Activated CD8-positive, alpha-beta T cell treated with anti-CD3 and anti-CD28 coated beads for 36 hours (primary cell): ENCODE measurements at regions not wholly inside any gene's neighbourhood (a gene's known extent, or its start where the extent isn't known, plus 50 kb on each side); places are given as distances from the start of the nearest gene placed in this dataset.

Experiments
- ATAC-seq: fragments of 200-7000 bp; cut with Tn5 transposase; one replicate; pipeline ENCODE4 v1.10.0; 2021; ENCODE audit warnings: mild to moderate bottlenecking, moderate library complexity
- CTCF ChIA-PET: fragments of 350-600 bp; sonication (Branson Sonifier 250); formaldehyde crosslinking; loops from one replicate; lab custom pipeline; 2021; ENCODE audit warnings: antibody characterized with exemption; lab: Charles Lee
- POLR2A ChIA-PET: fragments of 350-600 bp; sonication (Branson Sonifier 250); formaldehyde crosslinking; loops from one replicate; lab custom pipeline; 2021; ENCODE audit warnings: antibody characterized with exemption; lab: Charles Lee
- DNase-seq: peaks from one replicate; pipeline ENCODE4 v3.0.0-alpha.2; 2020
- H3K27ac Mint-ChIP-seq: one replicate; pipeline ENCODE4 v1.8.0; 2021; ENCODE audit warnings: mild to moderate bottlenecking, mixed read lengths
- H3K27me3 Mint-ChIP-seq: one replicate; pipeline ENCODE4 v1.8.0; 2021; ENCODE audit warnings: mixed read lengths
- H3K36me3 Mint-ChIP-seq: one replicate; pipeline ENCODE4 v1.8.0; 2021; ENCODE audit warnings: low read depth, mixed read lengths
- H3K4me1 Mint-ChIP-seq: one replicate; pipeline ENCODE4 v1.8.0; 2021; ENCODE audit warnings: low read depth, mixed read lengths
- H3K4me3 Mint-ChIP-seq: one replicate; pipeline ENCODE4 v1.8.0; 2021; ENCODE audit warnings: mild to moderate bottlenecking, moderate library complexity, mixed read lengths
- H3K9me3 Mint-ChIP-seq: one replicate; pipeline ENCODE4 v1.8.0; 2021; ENCODE audit warnings: mixed read lengths
- CTCF ChIP-seq: fragments of 200-600 bp; IDR thresholded peaks from one replicate; pipeline ENCODE4 v1.8.0; 2022; ENCODE audit warnings: antibody characterized with exemption, mild to moderate bottlenecking
- intact Hi-C: fragments of 100-400 bp; cut with micrococcal nuclease; formaldehyde crosslinking; loops from one replicate; pipeline ENCODE4 v1.10.0; 2022

- no peak overlapping the region for H3K4me3 Mint-ChIP-seq
- intact Hi-C loops: no loop called here
- ATAC-seq (no peak), DNase-seq (no peak)
- H3K36me3 Mint-ChIP-seq: no peaks in the 10 kb centered on the region
- H3K27ac Mint-ChIP-seq: no peak overlapping the region
- TF ChIP-seq CTCF: no peak
- ChIA-PET POLR2A (no interaction called here), CTCF (interaction anchor here (1.1 to 1.5 kb wide), 2 partner anchors 182 to 243 kb away, joined by 3 to 4 read pairs; no protein-coding TSS in a partner anchor)
- H3K9me3 Mint-ChIP-seq: no peaks in the 10 kb centered on the region
- peaks cover 7% of the 10 kb centered on the region for H3K4me1 Mint-ChIP-seq
- no peaks in the 10 kb centered on the region for H3K27me3 Mint-ChIP-seq
Measured at GRCh38 chr13:110824702-110825300, 90.1 kb downstream of the ANKRD10 start.

GRCh38 chr13:110825516-110825915 is 89.4 kb downstream of the ANKRD10 start:
- no peak overlapping the region for H3K4me3 Mint-ChIP-seq
- H3K36me3 Mint-ChIP-seq: no peaks in the 10 kb centered on the region
- ATAC-seq (no peak), DNase-seq (no peak)
- H3K4me1 Mint-ChIP-seq: peaks cover 7% of the 10 kb centered on the region
- intact Hi-C loops: no loop called here
- ChIA-PET POLR2A (interaction anchor here (0.5 kb wide), 1 partner anchor 150 kb away, joined by 3 read pairs; no protein-coding TSS in a partner anchor), CTCF (interaction anchor here (1.1 kb wide), 1 partner anchor 181 kb away, joined by 3 read pairs; no protein-coding TSS in a partner anchor)
- no peaks in the 10 kb centered on the region for H3K9me3 Mint-ChIP-seq
- TF ChIP-seq CTCF: no peak
- no peaks in the 10 kb centered on the region for H3K27me3 Mint-ChIP-seq
- H3K27ac Mint-ChIP-seq: no peak overlapping the region

- Mint-ChIP-seq H3K27me3 (no peaks in the 10 kb centered on the region), H3K36me3 (no peaks in the 10 kb centered on the region), H3K4me1 (peaks cover 7% of the 10 kb centered on the region), H3K4me3 (no peak overlapping the region), H3K27ac (no peak overlapping the region), H3K9me3 (no peaks in the 10 kb centered on the region)
- ATAC-seq (no peak), DNase-seq (no peak)
- intact Hi-C loops: no loop called here
- CTCF ChIA-PET: no interaction called here
- TF ChIP-seq CTCF: no peak
- POLR2A ChIA-PET: interaction anchor here (0.5 kb wide), 1 partner anchor 150 kb away, joined by 3 read pairs; no protein-coding TSS in a partner anchor
Measured at GRCh38 chr13:110826101-110826500, 88.8 kb downstream of the ANKRD10 start.

- DNase-seq: no peak
- H3K36me3 Mint-ChIP-seq: no peaks in the 10 kb centered on the region
- H3K27me3 Mint-ChIP-seq: no peaks in the 10 kb centered on the region
- intact Hi-C loops: no loop called here
- H3K4me1 Mint-ChIP-seq: peaks cover 5% of the 10 kb centered on the region
- no peak overlapping the region for H3K27ac Mint-ChIP-seq
- CTCF ChIA-PET: interaction anchor here (1.3 kb wide), 1 partner anchor 8 kb away, joined by 3 read pairs; no protein-coding TSS in a partner anchor
- H3K9me3 Mint-ChIP-seq: no peaks in the 10 kb centered on the region
- no peak overlapping the region for H3K4me3 Mint-ChIP-seq
- no peak for ATAC-seq
- no peak for TF ChIP-seq CTCF
- POLR2A ChIA-PET: no interaction called here
Measured at GRCh38 chr13:110826861-110827672, 87.8 kb downstream of the ANKRD10 start.
